Upper lobe of left lung (tissue), 6 donors: ENCODE measurements at regions not wholly inside any gene's neighbourhood (a gene's known extent, or its start where the extent isn't known, plus 50 kb on each side); places are given as distances from the start of the nearest gene placed in this dataset.

Experiments
- ATAC-seq, 2 donors: fragments of 200-7000 bp; cut with Tn5 transposase; one replicate each; pipeline ENCODE4 v1.9.1; 2022; ENCODE audit warnings: mild to moderate bottlenecking in 2 of 2, moderate library complexity in 2 of 2; ENCODE audit not compliant: low FRiP score in 2 of 2
- DNase-seq, 2 donors: peaks; one replicate each; pipeline ENCODE4 v3.0.0-alpha.2; 2019 to 2020
- H3K27ac ChIP-seq, 4 donors: fragments of 200-600 bp; sonication (generic); one replicate each; pipeline ENCODE4 v1.5.1; 2016 to 2019
- H3K27me3 ChIP-seq, 4 donors: fragments of 200-600 bp; sonication (generic); one replicate each; pipeline ENCODE4 v1.5.1; 2017 to 2019
- H3K36me3 ChIP-seq, 4 donors: fragments of 200-600 bp; sonication (generic); one replicate each; pipeline ENCODE4 v1.5.1; 2016 to 2019
- H3K4me1 ChIP-seq, 4 donors: fragments of 200-600 bp; sonication (generic); one replicate each; pipeline ENCODE4 v1.5.1; 2018 to 2019
- H3K4me3 ChIP-seq, 4 donors: fragments of 200-600 bp; sonication (generic); one replicate each; pipeline ENCODE4 v1.5.1; 2017 to 2019; ENCODE audit warnings: mild to moderate bottlenecking in 2 of 4, moderate library complexity in 1 of 4
- H3K9me3 ChIP-seq, 4 donors: fragments of 200-600 bp; sonication (generic); one replicate each; pipeline ENCODE4 v1.5.1; 2018 to 2019
- CTCF ChIP-seq, 6 experiments: fragments of 450-650 bp in 4 of 6; fragments of 200-600 bp in 2 of 6; sonication (generic) in 2 of 6; IDR thresholded peaks; one replicate each; pipeline ENCODE4 v1.5.1; 2016 to 2019; ENCODE audit warnings: antibody characterized with exemption in 6 of 6
- EP300 ChIP-seq, 4 donors: sonication (generic); formaldehyde crosslinking; IDR thresholded peaks; one replicate each; pipeline ENCODE4 v1.5.1; 2017; ENCODE audit warnings: antibody characterized with exemption in 4 of 4, control low read depth in 2 of 4
- POLR2A ChIP-seq, 4 donors: fragments of 450-650 bp; IDR thresholded peaks; one replicate each; pipeline ENCODE4 v1.5.1; 2016 to 2017; ENCODE audit warnings: antibody characterized with exemption in 4 of 4, mild to moderate bottlenecking in 2 of 4
- POLR2AphosphoS5 ChIP-seq, 2 donors: sonication (generic); formaldehyde crosslinking; IDR thresholded peaks; one replicate each; pipeline ENCODE4 v1.5.1; 2017; ENCODE audit warnings: antibody characterized with exemption in 2 of 2
- WGBS, 2 donors: methylation state at CpG; one replicate each; pipeline ENCODE4 v1.1.5; 2017 to 2018; 5-methylcytosine and 5-hydroxymethylcytosine counted together
- donor health status: DM: no; HTN: no; CAD: no; lungs with moderate emphysema.
- donor health status: DM: no; HTN: yes; CAD: no; lungs with severe emphysema.

- no peak for TF ChIP-seq POLR2A (IDR thresholded peaks at IDR 0.05)
- no peak for TF ChIP-seq POLR2AphosphoS5 (IDR thresholded peaks at IDR 0.05)
- TF ChIP-seq CTCF (IDR thresholded peaks at IDR 0.05): no peak
- TF ChIP-seq EP300 (IDR thresholded peaks at IDR 0.05): no peak
- no peak overlapping the region for H3K4me3 ChIP-seq
- DNase-seq: no peak
- H3K27ac ChIP-seq: peak overlapping the region in 2 of 4 donors; percentile 42 to 50
- WGBS, 2 donors: 64 to 73% methylated on average over 13 of the region's 13 CpGs
- peak in 1 of 2 donors; percentile 69 for ATAC-seq
- no peaks in the 10 kb centered on the region for H3K36me3 ChIP-seq
- H3K9me3 ChIP-seq: no peaks in the 10 kb centered on the region
- H3K27me3 ChIP-seq: no peaks in the 10 kb centered on the region
- H3K4me1 ChIP-seq: peaks cover 8 to 14% (median 12%) of the 10 kb centered on the region in 4 donors
These were observed 93.1 kb upstream of the HIF1A start for GRCh38 chr14:61602003-61602732.

GRCh38 chr14:61602733-61603077 is 92.6 kb upstream of the HIF1A start:
- H3K27ac ChIP-seq: peak overlapping the region in 2 of 4 donors; percentile 42 to 50
- H3K9me3 ChIP-seq: no peaks in the 10 kb centered on the region
- TF ChIP-seq EP300 (IDR thresholded peaks at IDR 0.05) (no peak), CTCF (IDR thresholded peaks at IDR 0.05) (no peak), POLR2A (IDR thresholded peaks at IDR 0.05) (no peak), POLR2AphosphoS5 (IDR thresholded peaks at IDR 0.05) (no peak)
- no peak overlapping the region for H3K4me3 ChIP-seq
- no peak for DNase-seq
- ATAC-seq: no peak
- no peaks in the 10 kb centered on the region for H3K36me3 ChIP-seq
- peaks cover 8 to 14% (median 12%) of the 10 kb centered on the region in 4 donors for H3K4me1 ChIP-seq
- H3K27me3 ChIP-seq: no peaks in the 10 kb centered on the region
- WGBS, 2 donors: 60 to 89% methylated on average over 1 of the region's 1 CpG

DNA sequence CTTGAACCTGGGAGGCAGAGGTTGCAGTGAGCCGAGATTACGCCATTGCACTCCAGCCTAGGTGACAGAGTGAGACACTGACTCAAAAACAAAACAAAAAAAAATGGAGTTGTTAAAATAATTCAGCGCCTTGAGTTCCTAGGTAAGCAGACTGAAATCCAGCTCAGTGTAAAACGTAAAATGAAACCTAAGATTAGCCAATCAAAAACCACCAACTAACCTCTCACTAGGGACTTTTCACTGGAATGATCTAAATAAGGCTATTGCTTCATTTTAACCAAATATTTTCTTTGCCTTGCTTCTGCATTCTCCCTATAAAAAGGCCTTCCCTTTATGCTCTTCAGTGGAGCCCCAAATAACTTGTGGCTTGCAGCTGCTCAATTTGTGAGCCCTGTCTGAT is 91.6 kb upstream of the HIF1A start:
- ATAC-seq: no peak
- Histone ChIP-seq H3K4me3 (no peak overlapping the region), H3K4me1 (peaks cover 11 to 15% (median 12%) of the 10 kb centered on the region in 4 donors), H3K27ac (no peak overlapping the region), H3K9me3 (no peaks in the 10 kb centered on the region), H3K27me3 (no peaks in the 10 kb centered on the region), H3K36me3 (no peaks in the 10 kb centered on the region)
- WGBS, 2 donors: 78 to 80% methylated on average over 4 of the region's 4 CpGs
- DNase-seq: no peak
- no peak for TF ChIP-seq CTCF (IDR thresholded peaks at IDR 0.05)
- no peak for TF ChIP-seq POLR2A (IDR thresholded peaks at IDR 0.05)
- TF ChIP-seq EP300 (IDR thresholded peaks at IDR 0.05): no peak
- no peak for TF ChIP-seq POLR2AphosphoS5 (IDR thresholded peaks at IDR 0.05)

DNA sequence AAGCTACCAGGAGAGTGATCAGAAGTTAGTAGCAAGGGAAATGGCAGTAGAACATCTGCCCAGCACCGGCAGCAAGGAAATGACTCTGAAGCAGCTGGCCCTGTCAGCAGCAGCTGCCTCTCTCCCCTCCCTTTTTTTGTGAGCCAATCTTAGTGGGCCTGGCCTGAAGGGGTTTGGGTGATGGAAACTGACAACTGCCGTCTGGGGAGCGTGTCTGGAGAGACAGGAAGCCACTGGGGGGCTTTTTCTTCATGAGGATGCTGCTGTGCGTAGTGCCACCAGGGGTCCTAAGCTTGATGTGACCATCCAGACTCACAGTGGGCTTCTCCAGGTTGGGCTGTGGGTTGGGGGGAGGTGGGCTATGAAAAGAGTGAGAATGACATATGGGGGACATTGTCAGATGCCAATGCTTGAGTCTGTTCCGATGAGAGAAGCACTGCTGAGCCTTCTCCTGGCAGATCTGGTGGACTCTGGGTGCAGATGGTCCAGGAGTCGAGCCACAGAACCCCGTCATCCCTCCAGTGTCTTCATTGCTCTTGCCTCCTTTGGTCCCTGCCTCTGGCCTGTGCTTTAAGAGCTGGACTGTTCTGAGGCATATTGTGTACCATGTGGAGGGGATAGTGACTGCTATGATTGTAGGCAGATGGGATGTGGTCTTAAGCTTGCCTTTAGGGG is 87.6 kb upstream of the HIF1A start:
- H3K27ac ChIP-seq: no peak overlapping the region
- WGBS, 2 donors: 72 to 73% methylated on average over 5 to 7 of the region's 7 CpGs

More for the DNA sequence above, 87.6 kb upstream of the HIF1A start:
- Histone ChIP-seq H3K27me3 (no peaks in the 10 kb centered on the region), H3K4me3 (no peak overlapping the region), H3K36me3 (no peaks in the 10 kb centered on the region), H3K9me3 (no peaks in the 10 kb centered on the region), H3K4me1 (peaks cover 6 to 13% (median 9%) of the 10 kb centered on the region in 4 donors)
- TF ChIP-seq POLR2AphosphoS5 (IDR thresholded peaks at IDR 0.05) (no peak), EP300 (IDR thresholded peaks at IDR 0.05) (no peak), POLR2A (IDR thresholded peaks at IDR 0.05) (no peak), CTCF (IDR thresholded peaks at IDR 0.05) (no peak)
- DNase-seq (no peak), ATAC-seq (no peak)
